Esophagus squamous epithelium (tissue), 4 donors: ENCODE measurements at regions not wholly inside any gene's neighbourhood (a gene's known extent, or its start where the extent isn't known, plus 50 kb on each side); places are given as distances from the start of the nearest gene placed in this dataset.

Experiments used
- CTCF ChIP-seq, 6 experiments: fragments of 450-650 bp in 4 of 6; fragments of 200-600 bp in 2 of 6; sonication (generic) in 2 of 6; IDR thresholded peaks; one replicate each; pipeline ENCODE4 v1.5.1; 2016 to 2019; ENCODE audit warnings: antibody characterized with exemption in 6 of 6, mild to moderate bottlenecking in 4 of 6, moderate library complexity in 4 of 6
- POLR2A ChIP-seq, 4 donors: fragments of 450-650 bp; IDR thresholded peaks; one replicate each; pipeline ENCODE4 v1.6.1; 2017; ENCODE audit warnings: antibody characterized with exemption in 4 of 4, mild to moderate bottlenecking in 4 of 4, moderate library complexity in 3 of 4

DNA sequence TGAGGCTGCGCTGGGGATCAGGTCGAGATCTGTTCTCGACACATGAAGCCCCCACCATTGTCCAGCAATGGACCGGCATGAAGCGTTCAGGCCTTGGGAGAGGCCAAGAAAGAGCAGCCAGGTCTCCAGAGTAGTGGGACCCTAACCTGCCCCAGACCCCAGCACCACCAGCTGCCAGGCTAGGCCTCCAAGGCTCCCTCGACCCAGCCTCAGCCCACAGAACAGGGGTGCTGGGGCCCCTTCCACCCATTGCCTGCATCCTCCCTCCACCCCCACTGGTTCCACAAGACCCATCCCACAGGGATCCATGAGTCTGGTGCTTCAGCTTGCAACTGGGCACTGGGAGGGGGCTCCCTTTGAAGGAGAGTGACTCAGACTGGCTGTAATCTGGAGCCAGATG lies 120.3 kb downstream of the TUBA3C start:
- TF ChIP-seq CTCF (IDR thresholded peaks at IDR 0.05) (no peak), POLR2A (IDR thresholded peaks at IDR 0.05) (no peak)
